ENCODE measurements at regions not wholly inside any gene's neighbourhood (a gene's known extent, or its start where the extent isn't known, plus 50 kb on each side); places are given as distances from the start of the nearest gene placed in this dataset.

DNA sequence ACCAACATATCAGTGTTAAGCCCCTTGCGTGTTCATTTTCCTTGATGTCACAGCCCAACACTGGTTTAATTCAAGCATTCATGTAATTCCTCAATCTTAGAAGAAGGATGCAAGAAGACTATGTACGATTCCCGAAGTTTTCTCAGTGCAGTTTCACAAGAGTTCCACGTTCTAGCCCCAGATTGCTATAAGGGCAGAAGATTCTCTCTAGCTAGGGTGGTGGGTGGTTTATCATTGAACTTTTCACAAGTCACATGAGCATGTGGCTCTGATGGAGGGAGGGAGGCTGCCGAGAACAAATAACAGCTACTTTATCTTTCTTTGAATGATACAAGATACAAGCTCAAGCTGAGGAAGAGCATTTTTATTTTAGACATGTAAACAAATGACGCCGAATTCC is 71.9 kb upstream of the NHSL1 start:
- TF ChIP-seq, protein P1, sequence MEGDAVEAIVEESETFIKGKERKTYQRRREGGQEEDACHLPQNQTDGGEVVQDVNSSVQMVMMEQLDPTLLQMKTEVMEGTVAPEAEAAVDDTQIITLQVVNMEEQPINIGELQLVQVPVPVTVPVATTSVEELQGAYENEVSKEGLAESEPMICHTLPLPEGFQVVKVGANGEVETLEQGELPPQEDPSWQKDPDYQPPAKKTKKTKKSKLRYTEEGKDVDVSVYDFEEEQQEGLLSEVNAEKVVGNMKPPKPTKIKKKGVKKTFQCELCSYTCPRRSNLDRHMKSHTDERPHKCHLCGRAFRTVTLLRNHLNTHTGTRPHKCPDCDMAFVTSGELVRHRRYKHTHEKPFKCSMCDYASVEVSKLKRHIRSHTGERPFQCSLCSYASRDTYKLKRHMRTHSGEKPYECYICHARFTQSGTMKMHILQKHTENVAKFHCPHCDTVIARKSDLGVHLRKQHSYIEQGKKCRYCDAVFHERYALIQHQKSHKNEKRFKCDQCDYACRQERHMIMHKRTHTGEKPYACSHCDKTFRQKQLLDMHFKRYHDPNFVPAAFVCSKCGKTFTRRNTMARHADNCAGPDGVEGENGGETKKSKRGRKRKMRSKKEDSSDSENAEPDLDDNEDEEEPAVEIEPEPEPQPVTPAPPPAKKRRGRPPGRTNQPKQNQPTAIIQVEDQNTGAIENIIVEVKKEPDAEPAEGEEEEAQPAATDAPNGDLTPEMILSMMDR (conservative IDR thresholded peaks at IDR 0.05): no peak
- TF ChIP-seq EZH2 (IDR thresholded peaks at IDR 0.05; ENCODE audit: low read depth): no peak

All from PC-9 (cell line).